Stimulated activated CD4-positive, alpha-beta T cell treated with anti-CD3 and anti-CD28 coated beads, Interleukin-12 subunit alpha, Interleukin-12 subunit beta, amount 100 ng/mL, for 48 hours (primary cell): ENCODE measurements at regions not wholly inside any gene's neighbourhood (a gene's known extent, or its start where the extent isn't known, plus 50 kb on each side); places are given as distances from the start of the nearest gene placed in this dataset.

Experiments
- DNase-seq, 3 donors: peaks; one replicate each; pipeline ENCODE4 v3.0.0-alpha.2; 2020; ENCODE audit warnings: low read depth in 2 of 3, low spot score in 1 of 3

GRCh38 chr3:193844472-193844871, 251.5 kb downstream of the OPA1 start:
- no peak for DNase-seq

GRCh38 chr3:193845144-193845543, 252.1 kb downstream of the OPA1 start:
- DNase-seq, result no peak

- no peak for DNase-seq
Measured at GRCh38 chr3:193846569-193846968, 253.6 kb downstream of the OPA1 start.

GRCh38 chr3:193847402-193847801, 254.4 kb downstream of the OPA1 start:
- no peak for DNase-seq

GRCh38 chr3:193848547-193848946, 255.5 kb downstream of the OPA1 start:
- DNase-seq, result no peak

- DNase-seq, result no peak
Measured at GRCh38 chr3:193850084-193850619, 257.1 kb downstream of the OPA1 start.

GRCh38 chr3:193851428-193851847, 258.4 kb downstream of the OPA1 start:
- DNase-seq, result no peak

GRCh38 chr3:193851941-193852674, 259.1 kb downstream of the OPA1 start:
- no peak for DNase-seq

GRCh38 chr3:193852901-193853300, 259.9 kb downstream of the OPA1 start:
- no peak for DNase-seq

GRCh38 chr3:193853511-193854219, 260.7 kb downstream of the OPA1 start:
- DNase-seq, result no peak

- no peak for DNase-seq
Measured at GRCh38 chr3:193857996-193858395, 265.0 kb downstream of the OPA1 start.

- DNase-seq, result no peak
Measured at GRCh38 chr3:193859195-193859594, 266.2 kb downstream of the OPA1 start.

- DNase-seq, result no peak
Measured at GRCh38 chr3:193861012-193861411, 268.0 kb downstream of the OPA1 start.

- DNase-seq, result no peak
Measured at GRCh38 chr3:193862843-193863242, 269.8 kb downstream of the OPA1 start.

- DNase-seq, result no peak
Measured at GRCh38 chr3:193863657-193864357, 270.8 kb downstream of the OPA1 start.

GRCh38 chr3:193865339-193865738, 270.6 kb upstream of the HES1 start:
- no peak for DNase-seq

- no peak for DNase-seq
Measured at GRCh38 chr3:193865896-193866480, 270.0 kb upstream of the HES1 start.

- no peak for DNase-seq
Measured at GRCh38 chr3:193868590-193868989, 267.4 kb upstream of the HES1 start.

- peak in 2 of 3 donors; percentile 0 to 4 for DNase-seq
Measured at GRCh38 chr3:193869221-193870201, 266.4 kb upstream of the HES1 start.
